WTC11 (cell line): ENCODE measurements at regions not wholly inside any gene's neighbourhood (a gene's known extent, or its start where the extent isn't known, plus 50 kb on each side); places are given as distances from the start of the nearest gene placed in this dataset.
"Not testable (repeated sequence)": the region's sequence is repeated elsewhere in the genome, so short reads cannot be mapped to it uniquely, and the experiment has no call there.

Source experiments
- ATAC-seq: fragments of 200-7000 bp; cut with Tn5 transposase; 2 replicates; pipeline ENCODE4 v1.10.0; 2021; ENCODE audit warnings: mild to moderate bottlenecking, moderate library complexity
- CTCF ChIA-PET: fragments of 300-600 bp; sonication (Branson Sonifier 250); formaldehyde crosslinking; loops from one replicate; lab custom pipeline; 2021; ENCODE audit warnings: antibody characterized with exemption; lab: Charles Lee
- POLR2A ChIA-PET: fragments of 350-600 bp; sonication (Branson Sonifier 250); formaldehyde crosslinking; loops from one replicate; lab custom pipeline; 2021; ENCODE audit warnings: antibody characterized with exemption; lab: Charles Lee
- DNase-seq: peaks from one replicate; pipeline ENCODE4 v3.0.0; 2021; ENCODE audit warnings: low spot score
- H3K27ac Mint-ChIP-seq: 2 replicates; pipeline ENCODE4 v1.8.0; 2021; ENCODE audit warnings: mixed read lengths
- H3K27me3 Mint-ChIP-seq: 2 replicates; pipeline ENCODE4 v1.8.0; 2021; ENCODE audit warnings: low read depth, mild to moderate bottlenecking, moderate library complexity, mixed read lengths
- H3K36me3 Mint-ChIP-seq: 2 replicates; pipeline ENCODE4 v1.8.0; 2021; ENCODE audit warnings: mixed read lengths
- H3K4me1 Mint-ChIP-seq: 2 replicates; pipeline ENCODE4 v1.8.0; 2022; ENCODE audit warnings: mixed read lengths
- H3K4me3 Mint-ChIP-seq: 2 replicates; pipeline ENCODE4 v1.8.0; 2021; ENCODE audit warnings: mild to moderate bottlenecking, moderate library complexity, mixed read lengths
- H3K9me3 Mint-ChIP-seq: 2 replicates; pipeline ENCODE4 v1.8.0; 2021; ENCODE audit warnings: mixed read lengths

DNA sequence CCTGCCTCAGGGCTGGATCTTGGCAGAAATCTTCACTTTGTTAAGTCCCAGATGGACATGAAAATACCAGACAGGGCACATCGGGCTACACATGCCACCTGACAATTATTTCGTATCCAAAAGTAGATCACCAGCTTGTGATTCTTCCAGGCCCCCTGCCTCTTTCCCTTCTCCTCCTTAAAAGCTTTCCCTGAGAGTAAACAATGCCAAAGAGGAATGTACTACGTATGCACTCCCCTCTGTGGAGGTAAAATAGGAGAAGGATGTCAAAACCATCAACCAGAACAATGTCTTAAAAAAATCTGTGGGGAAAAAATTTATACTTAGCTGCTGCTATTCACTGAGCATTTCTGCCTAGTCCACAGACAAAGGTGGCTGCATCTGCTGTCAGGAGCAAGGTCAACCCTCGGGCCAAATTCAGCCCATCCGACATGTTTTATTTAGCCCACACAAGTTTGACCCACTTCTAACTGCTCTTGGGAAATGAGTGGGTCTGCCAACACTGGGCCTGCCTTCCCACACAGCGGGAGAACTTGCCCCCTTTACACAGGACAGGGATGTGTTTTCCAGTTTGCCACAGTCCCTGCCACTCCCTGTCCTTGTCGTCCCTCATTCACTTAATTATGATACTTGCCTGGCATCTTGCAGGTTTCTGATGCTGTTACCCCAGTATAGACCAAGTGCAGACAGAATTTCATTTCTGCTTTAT is 74.7 kb upstream of the NBPF26 start:
- CTCF ChIA-PET, H3K27me3 Mint-ChIP-seq, DNase-seq, H3K27ac Mint-ChIP-seq, H3K4me3 Mint-ChIP-seq, H3K9me3 Mint-ChIP-seq, H3K4me1 Mint-ChIP-seq, POLR2A ChIA-PET, H3K36me3 Mint-ChIP-seq: not testable (repeated sequence)
- ATAC-seq = peak; percentile 65

DNA sequence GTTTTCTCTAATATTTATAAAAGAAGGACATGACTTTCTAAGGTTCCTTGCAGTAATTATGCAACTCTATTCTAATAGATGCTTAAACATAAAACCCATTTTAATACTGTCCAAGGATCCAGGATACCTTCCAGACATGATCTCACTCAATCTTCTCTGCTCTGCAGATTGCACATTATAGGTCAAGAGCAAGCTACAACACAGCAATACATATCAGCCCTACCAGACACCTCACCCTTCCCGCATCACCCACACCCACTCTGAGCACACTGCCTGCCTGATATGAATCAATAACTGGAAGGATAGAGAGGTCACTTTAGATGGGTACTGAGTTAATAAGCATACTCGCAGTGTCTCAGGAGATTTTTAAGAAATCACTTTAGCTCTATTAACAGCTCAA is 74.0 kb upstream of the NBPF26 start:
- H3K9me3 Mint-ChIP-seq, H3K36me3 Mint-ChIP-seq, H3K4me3 Mint-ChIP-seq, H3K27me3 Mint-ChIP-seq, H3K4me1 Mint-ChIP-seq, CTCF ChIA-PET, DNase-seq, H3K27ac Mint-ChIP-seq, POLR2A ChIA-PET, ATAC-seq: not testable (repeated sequence)

DNA sequence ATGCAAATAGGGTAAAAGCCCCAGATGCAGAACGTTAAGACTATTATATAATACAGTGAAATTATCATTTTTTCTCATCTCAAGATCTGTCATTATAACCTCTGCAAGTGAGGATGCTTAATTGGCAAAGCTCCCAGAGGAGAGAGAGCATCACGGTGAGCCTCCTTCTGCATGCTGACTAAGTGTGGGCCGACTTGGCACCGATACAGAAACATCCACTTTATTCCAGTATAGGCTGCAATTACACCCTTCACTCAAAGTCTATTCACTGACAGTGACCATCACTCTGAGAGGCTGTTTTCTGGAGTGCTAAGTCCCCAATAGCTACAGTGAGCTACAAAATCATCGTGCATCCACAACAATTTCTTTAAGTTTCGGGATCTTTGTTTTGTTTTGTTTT is 69.6 kb upstream of the NBPF26 start:
- DNase-seq, ATAC-seq, H3K4me3 Mint-ChIP-seq, CTCF ChIA-PET, H3K4me1 Mint-ChIP-seq, H3K9me3 Mint-ChIP-seq, H3K27ac Mint-ChIP-seq, H3K36me3 Mint-ChIP-seq, POLR2A ChIA-PET, H3K27me3 Mint-ChIP-seq: not testable (repeated sequence)

DNA sequence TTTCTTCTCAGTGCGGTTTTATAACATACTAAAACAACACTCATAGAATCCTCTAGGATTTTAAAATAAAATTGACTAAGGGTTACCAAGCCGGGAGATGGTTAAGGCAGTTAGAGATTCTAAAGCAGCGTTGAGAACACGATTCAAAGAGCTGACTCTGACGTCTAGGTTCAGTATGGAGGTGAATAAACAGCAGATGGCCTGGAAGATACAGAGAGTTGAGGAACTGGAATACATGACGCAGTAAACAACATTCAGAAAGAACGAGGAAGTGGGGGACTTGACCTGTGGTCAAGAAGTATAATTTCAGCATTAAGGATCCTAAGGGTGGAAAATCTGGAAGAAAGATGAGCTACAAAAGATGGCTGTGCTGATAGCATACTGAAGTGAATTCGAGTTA is 68.4 kb upstream of the NBPF26 start:
- DNase-seq, H3K4me1 Mint-ChIP-seq, CTCF ChIA-PET, ATAC-seq, H3K27me3 Mint-ChIP-seq, H3K4me3 Mint-ChIP-seq, H3K36me3 Mint-ChIP-seq, H3K27ac Mint-ChIP-seq, POLR2A ChIA-PET, H3K9me3 Mint-ChIP-seq: not testable (repeated sequence)

DNA sequence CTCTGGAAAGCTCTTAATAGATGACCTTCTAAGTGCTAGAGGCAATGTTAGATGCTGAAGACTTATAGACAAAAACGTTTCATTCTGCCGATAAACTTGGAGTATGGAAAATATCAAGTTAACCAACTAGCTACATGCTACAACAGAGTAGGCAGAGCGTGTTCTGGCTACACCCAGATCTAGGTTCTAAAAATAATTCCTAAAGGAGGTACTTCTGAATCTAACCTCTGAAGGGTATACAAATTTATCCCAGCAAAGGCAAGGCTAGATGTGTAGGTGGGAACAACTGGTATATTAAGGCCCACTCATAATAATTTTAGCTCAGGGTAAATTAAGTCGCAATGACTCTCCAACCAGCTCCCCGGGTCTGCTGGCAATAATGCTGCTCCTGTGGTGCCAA is 67.6 kb upstream of the NBPF26 start:
- H3K27ac Mint-ChIP-seq, DNase-seq, POLR2A ChIA-PET, H3K9me3 Mint-ChIP-seq, CTCF ChIA-PET, H3K4me1 Mint-ChIP-seq, H3K4me3 Mint-ChIP-seq, H3K36me3 Mint-ChIP-seq, ATAC-seq, H3K27me3 Mint-ChIP-seq: not testable (repeated sequence)

DNA sequence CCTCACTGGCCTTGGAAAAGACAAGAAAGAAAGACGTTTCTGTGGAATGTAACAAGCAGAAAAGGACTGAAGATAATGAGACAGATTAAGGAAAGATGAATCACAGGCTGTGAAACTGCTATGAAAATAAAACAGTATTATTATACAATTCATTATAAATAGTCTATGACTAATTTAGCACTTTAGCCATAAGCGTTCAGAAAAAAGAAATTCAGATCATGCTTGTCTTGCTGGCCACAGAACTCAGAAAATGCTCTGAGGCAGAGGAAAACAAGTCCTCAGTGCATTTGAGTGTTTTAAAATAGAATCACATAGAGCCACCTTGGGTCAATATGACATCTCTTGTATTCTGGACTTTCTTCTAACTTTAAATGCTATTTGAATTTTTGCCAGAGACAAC is 65.9 kb upstream of the NBPF26 start:
- CTCF ChIA-PET, H3K36me3 Mint-ChIP-seq, H3K4me3 Mint-ChIP-seq, H3K27me3 Mint-ChIP-seq, ATAC-seq, H3K27ac Mint-ChIP-seq, DNase-seq, H3K4me1 Mint-ChIP-seq, H3K9me3 Mint-ChIP-seq, POLR2A ChIA-PET: not testable (repeated sequence)

DNA sequence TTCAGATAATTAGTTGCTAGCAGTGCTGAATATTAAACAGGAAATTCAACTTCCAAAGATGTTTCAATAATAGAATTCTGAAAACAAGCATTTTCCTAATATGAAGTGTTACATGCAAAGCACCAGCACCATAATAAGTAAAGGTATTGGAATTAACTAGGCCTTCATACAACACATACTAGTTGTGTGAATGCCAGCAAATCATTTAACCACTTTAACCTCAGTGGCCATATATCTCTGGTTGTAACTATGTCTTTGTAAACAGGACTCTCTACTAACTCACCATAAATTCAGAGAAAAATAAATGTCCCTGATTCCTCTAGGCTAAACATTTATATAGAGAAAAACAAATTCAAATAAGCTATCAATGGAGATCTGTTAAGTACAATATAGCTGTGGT is 65.1 kb upstream of the NBPF26 start:
- H3K4me1 Mint-ChIP-seq, H3K27ac Mint-ChIP-seq, POLR2A ChIA-PET, ATAC-seq, H3K36me3 Mint-ChIP-seq, H3K27me3 Mint-ChIP-seq, CTCF ChIA-PET, DNase-seq, H3K9me3 Mint-ChIP-seq, H3K4me3 Mint-ChIP-seq: not testable (repeated sequence)

DNA sequence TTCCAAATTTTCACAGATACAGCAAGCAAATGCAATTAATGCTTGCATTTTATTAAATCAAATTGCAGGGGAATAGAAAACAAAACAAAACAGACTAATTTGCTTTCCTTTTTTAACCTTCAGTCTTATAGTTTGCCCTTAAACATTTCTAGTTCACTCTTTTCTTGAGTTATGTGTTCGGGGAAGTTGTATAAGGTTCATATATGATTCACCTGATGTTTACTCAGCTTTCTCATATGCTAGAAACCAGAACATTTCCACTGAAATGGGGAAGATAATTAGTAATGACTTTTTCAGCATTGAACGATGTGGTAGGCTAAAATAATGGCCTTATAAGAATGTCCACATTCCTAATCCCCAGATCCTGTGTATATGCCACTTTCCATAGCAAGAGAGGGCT is 64.6 kb upstream of the NBPF26 start:
- H3K4me1 Mint-ChIP-seq, DNase-seq, H3K36me3 Mint-ChIP-seq, CTCF ChIA-PET, H3K27me3 Mint-ChIP-seq, POLR2A ChIA-PET, H3K27ac Mint-ChIP-seq, H3K9me3 Mint-ChIP-seq, H3K4me3 Mint-ChIP-seq, ATAC-seq: not testable (repeated sequence)

DNA sequence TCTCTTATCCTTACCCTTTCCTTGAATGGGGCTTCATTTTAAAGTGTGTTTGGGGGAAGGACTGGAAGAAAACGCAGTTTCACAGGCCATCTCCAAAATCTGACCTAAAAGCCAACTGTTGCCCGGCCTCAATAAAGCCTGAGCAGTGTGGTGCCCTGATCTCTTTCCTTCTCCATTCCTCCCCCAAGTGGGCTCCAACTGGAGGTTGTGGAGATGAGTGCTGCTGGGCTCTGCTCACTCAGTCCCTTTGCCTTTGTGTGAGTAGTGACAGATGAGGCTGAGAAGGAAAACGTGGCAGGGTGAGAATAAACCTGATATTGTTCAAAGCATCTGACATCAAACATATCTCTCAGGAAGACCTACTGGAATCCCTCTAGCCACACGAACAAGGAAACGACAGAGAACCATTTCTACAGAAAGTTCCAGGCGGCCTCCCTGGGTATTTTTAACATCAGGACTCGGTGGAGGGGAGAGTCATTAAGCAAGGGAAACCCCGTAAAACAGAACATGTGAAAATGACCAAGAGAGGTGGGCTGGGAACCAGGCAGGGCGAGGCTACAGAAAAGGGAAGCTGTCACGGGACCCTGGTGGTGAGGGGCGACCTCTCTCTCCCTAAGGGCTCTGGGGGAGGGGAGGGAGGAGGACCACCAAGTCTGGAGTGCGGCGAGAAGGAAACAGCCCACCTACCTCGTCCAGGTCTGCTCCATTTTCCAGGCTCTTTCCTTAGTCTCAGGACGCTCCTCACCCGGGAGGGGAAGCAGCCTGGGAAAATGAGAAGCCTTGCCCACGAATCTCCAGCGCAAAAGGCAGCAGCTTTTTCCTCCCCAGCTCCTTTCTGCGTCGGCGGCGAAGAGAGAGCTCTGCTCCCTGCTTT is 59.1 kb upstream of the NBPF26 start:
- H3K4me1 Mint-ChIP-seq, POLR2A ChIA-PET, H3K9me3 Mint-ChIP-seq, DNase-seq, H3K27me3 Mint-ChIP-seq, H3K27ac Mint-ChIP-seq, H3K36me3 Mint-ChIP-seq, CTCF ChIA-PET: not testable (repeated sequence)
- ATAC-seq = peak; percentile 35
- peak overlapping the region; percentile 71 for H3K4me3 Mint-ChIP-seq

DNA sequence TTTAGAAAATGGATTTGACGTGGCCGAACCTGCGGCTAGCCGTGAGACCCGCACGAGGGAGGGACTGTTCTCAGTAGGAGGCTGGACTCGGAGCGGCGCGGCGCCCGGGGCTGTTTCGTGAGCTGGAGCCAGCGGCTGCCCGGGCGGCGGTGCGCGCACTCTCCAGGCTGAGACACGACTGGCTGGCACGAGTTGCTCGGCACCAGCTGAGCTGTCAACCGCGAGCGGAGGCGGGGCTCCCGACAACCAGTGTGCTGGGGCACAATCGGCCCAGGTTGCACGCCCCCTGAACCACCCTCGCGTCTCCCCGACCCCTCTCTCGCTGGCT is 58.5 kb upstream of the NBPF26 start:
- H3K4me3 Mint-ChIP-seq = peak overlapping the region; percentile 71
- H3K27ac Mint-ChIP-seq, DNase-seq, H3K27me3 Mint-ChIP-seq, POLR2A ChIA-PET, CTCF ChIA-PET, H3K4me1 Mint-ChIP-seq, H3K9me3 Mint-ChIP-seq, H3K36me3 Mint-ChIP-seq: not testable (repeated sequence)
- peak; percentile 96 for ATAC-seq

DNA sequence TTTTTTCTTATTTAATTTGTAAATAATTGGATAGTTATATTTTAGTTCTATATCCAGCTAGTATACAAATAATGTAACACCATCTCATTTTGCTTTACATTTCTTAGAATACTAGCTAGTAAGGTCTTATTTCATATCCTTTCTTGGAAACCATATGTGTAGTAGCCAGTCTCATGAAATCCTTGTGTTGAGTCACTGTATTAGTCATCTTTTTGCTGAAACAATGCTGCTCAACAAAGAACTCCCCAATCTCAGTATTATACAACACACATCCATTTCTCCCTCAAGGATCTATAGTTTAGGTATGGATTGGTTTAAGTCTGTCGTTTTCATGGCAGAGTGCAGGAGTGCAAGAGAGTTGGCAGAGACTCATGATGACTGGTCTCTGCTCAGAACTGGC is 55.6 kb upstream of the NBPF26 start:
- DNase-seq, H3K27ac Mint-ChIP-seq, H3K4me1 Mint-ChIP-seq, H3K4me3 Mint-ChIP-seq, POLR2A ChIA-PET, CTCF ChIA-PET, H3K27me3 Mint-ChIP-seq, H3K9me3 Mint-ChIP-seq, H3K36me3 Mint-ChIP-seq, ATAC-seq: not testable (repeated sequence)
